ENCODE measurements at regions not wholly inside any gene's neighbourhood (a gene's known extent, or its start where the extent isn't known, plus 50 kb on each side); places are given as distances from the start of the nearest gene placed in this dataset.

GRCh38 chr14:62546862-62547474 lies 498.3 kb downstream of the KCNH5 start:
- TF ChIP-seq CTCF (IDR thresholded peaks at IDR 0.05) (no peak), POLR2A (IDR thresholded peaks at IDR 0.05) (no peak)
- 67 to 95% (median 86%) methylated on average over 1 of the region's 1 CpG for WGBS, 4 donors
- Histone ChIP-seq H3K27me3 (no peaks in the 10 kb centered on the region), H3K27ac (no peak overlapping the region), H3K9me3 (peaks cover 0 to 17% (median 0%) of the 10 kb centered on the region in 12 donors), H3K4me1 (no peaks in the 10 kb centered on the region), H3K4me3 (no peak overlapping the region), H3K36me3 (no peaks in the 10 kb centered on the region)
- no peak for DNase-seq
- no peak for ATAC-seq
- intact Hi-C loops (cut with DNase I) = no loop called here

- DNase-seq = no peak
- no peak for ATAC-seq
- intact Hi-C loops (cut with DNase I) = no loop called here
- Histone ChIP-seq H3K4me3 (no peak overlapping the region), H3K4me1 (no peaks in the 10 kb centered on the region), H3K27me3 (no peaks in the 10 kb centered on the region), H3K9me3 (peaks cover 0 to 15% (median 2%) of the 10 kb centered on the region in 12 donors), H3K27ac (no peak overlapping the region), H3K36me3 (no peaks in the 10 kb centered on the region)
- TF ChIP-seq POLR2A (IDR thresholded peaks at IDR 0.05) (no peak), CTCF (IDR thresholded peaks at IDR 0.05) (no peak)
- 74 to 76% (median 74%) methylated on average over 6 of the region's 6 CpGs for WGBS, 4 donors
These were observed 487.8 kb downstream of the KCNH5 start for GRCh38 chr14:62557416-62557815.

GRCh38 chr14:62558451-62558850 lies 486.8 kb downstream of the KCNH5 start:
- TF ChIP-seq CTCF (IDR thresholded peaks at IDR 0.05) (no peak), POLR2A (IDR thresholded peaks at IDR 0.05) (no peak)
- ATAC-seq (no peak), DNase-seq (no peak)
- no peak overlapping the region for H3K4me3 ChIP-seq
- 63 to 78% (median 66%) methylated on average over 1 of the region's 1 CpG for WGBS, 4 donors
- H3K9me3 ChIP-seq = peaks cover 0 to 15% (median 0%) of the 10 kb centered on the region in 12 donors
- no peaks in the 10 kb centered on the region for H3K36me3 ChIP-seq
- no peak overlapping the region for H3K27ac ChIP-seq
- H3K4me1 ChIP-seq = no peaks in the 10 kb centered on the region
- intact Hi-C loops (cut with DNase I) = no loop called here
- no peaks in the 10 kb centered on the region for H3K27me3 ChIP-seq

GRCh38 chr14:62585247-62585646 lies 460.0 kb downstream of the KCNH5 start:
- Histone ChIP-seq H3K4me1 (no peaks in the 10 kb centered on the region), H3K36me3 (no peaks in the 10 kb centered on the region), H3K9me3 (peaks cover 0 to 17% (median 0%) of the 10 kb centered on the region in 12 donors), H3K27me3 (no peaks in the 10 kb centered on the region), H3K27ac (no peak overlapping the region), H3K4me3 (no peak overlapping the region)
- TF ChIP-seq POLR2A (IDR thresholded peaks at IDR 0.05) (no peak), CTCF (IDR thresholded peaks at IDR 0.05) (no peak)
- no peak for ATAC-seq
- no peak for DNase-seq
- WGBS, 4 donors = 65 to 77% (median 69%) methylated on average over 2 of the region's 2 CpGs
- intact Hi-C loops (cut with DNase I) = no loop called here

Data from heart left ventricle (tissue), 16 donors.